Nephron (organoid): ENCODE measurements at regions not wholly inside any gene's neighbourhood (a gene's known extent, or its start where the extent isn't known, plus 50 kb on each side); places are given as distances from the start of the nearest gene placed in this dataset.
"Not testable (repeated sequence)": the region's sequence is repeated elsewhere in the genome, so short reads cannot be mapped to it uniquely, and the experiment has no call there.

Experiments used
- H3K27ac Mint-ChIP-seq, 3 experiments: 2 replicates each; pipeline ENCODE4 v1.8.0; 2020; ENCODE audit warnings: mixed read lengths in 3 of 3, mild to moderate bottlenecking in 2 of 3, moderate library complexity in 1 of 3
- H3K27me3 Mint-ChIP-seq: 2 replicates; pipeline ENCODE4 v1.8.0; 2021; ENCODE audit warnings: low read depth, mild to moderate bottlenecking, moderate library complexity, mixed read lengths
- H3K36me3 Mint-ChIP-seq: 2 replicates; pipeline ENCODE4 v1.8.0; 2020; ENCODE audit warnings: low read depth, mixed read lengths
- H3K4me1 Mint-ChIP-seq: 2 replicates; pipeline ENCODE4 v1.8.0; 2020; ENCODE audit warnings: mixed read lengths
- H3K4me3 Mint-ChIP-seq, 3 experiments: 2 replicates each; pipeline ENCODE4 v1.8.0; 2020; ENCODE audit warnings: mild to moderate bottlenecking in 3 of 3, mixed read lengths in 3 of 3, moderate library complexity in 2 of 3
- H3K9me3 Mint-ChIP-seq: 2 replicates; pipeline ENCODE4 v1.8.0; 2020; ENCODE audit warnings: mixed read lengths
- CTCF ChIP-seq, 3 experiments: fragments of 200-600 bp; sonication (generic); IDR thresholded peaks; one replicate each; pipeline ENCODE4 v1.5.0; 2021; ENCODE audit warnings: antibody characterized with exemption in 3 of 3; ENCODE audit not compliant: unreplicated experiment in 3 of 3

- Mint-ChIP-seq H3K4me3 (no peak overlapping the region), H3K9me3 (no peaks in the 10 kb centered on the region), H3K4me1 (peaks cover 11% of the 10 kb centered on the region), H3K27me3 (peaks cover 19% of the 10 kb centered on the region), H3K27ac (no peak overlapping the region), H3K36me3 (no peaks in the 10 kb centered on the region)
- TF ChIP-seq CTCF (IDR thresholded peaks at IDR 0.05; ENCODE audit: unreplicated experiment in 3 of 3) = no peak
Observed at GRCh38 chr2:234372506-234372905, 124.4 kb downstream of the ARL4C start.

GRCh38 chr2:234368861-234369261 is 128.0 kb downstream of the ARL4C start:
- H3K4me1 Mint-ChIP-seq = peaks cover 16% of the 10 kb centered on the region
- no peak overlapping the region for H3K4me3 Mint-ChIP-seq
- no peak for TF ChIP-seq CTCF (IDR thresholded peaks at IDR 0.05; ENCODE audit: unreplicated experiment in 3 of 3)
- H3K27me3 Mint-ChIP-seq = peaks cover 7% of the 10 kb centered on the region
- peak overlapping the region in 1 of 3 experiments; percentile 20 for H3K27ac Mint-ChIP-seq
- H3K36me3 Mint-ChIP-seq = no peaks in the 10 kb centered on the region
- H3K9me3 Mint-ChIP-seq = no peaks in the 10 kb centered on the region

DNA sequence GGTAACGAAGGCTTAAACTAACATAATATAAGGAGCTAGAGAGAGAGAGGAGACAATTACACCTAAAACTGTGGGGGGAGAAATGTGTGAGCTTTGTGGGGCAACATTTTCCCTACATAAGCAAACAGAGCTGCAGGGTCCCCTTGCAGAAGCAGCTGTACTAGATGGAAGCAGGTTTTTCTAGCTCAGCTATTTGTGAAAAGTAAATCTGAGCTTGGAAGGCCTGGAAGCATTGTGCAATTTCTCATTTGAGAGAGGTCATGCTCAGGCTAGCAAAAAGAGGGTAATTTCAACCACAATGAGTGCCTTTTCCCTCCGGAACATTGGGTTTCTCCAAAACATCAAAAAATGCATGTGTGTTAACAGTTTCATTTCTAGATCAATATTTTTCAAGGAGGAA is 130.0 kb downstream of the ARL4C start:
- Mint-ChIP-seq H3K4me1 (peaks cover 28% of the 10 kb centered on the region), H3K9me3 (no peaks in the 10 kb centered on the region), H3K36me3 (no peaks in the 10 kb centered on the region), H3K27ac (peak overlapping the region; percentile 1 to 68 (median 3)), H3K27me3 (no peaks in the 10 kb centered on the region), H3K4me3 (no peak overlapping the region)
- TF ChIP-seq CTCF (IDR thresholded peaks at IDR 0.05; ENCODE audit: unreplicated experiment in 3 of 3) = no peak

GRCh38 chr2:234364661-234365060 is 132.2 kb downstream of the ARL4C start:
- H3K4me3 Mint-ChIP-seq = no peak overlapping the region
- H3K27me3 Mint-ChIP-seq = peaks cover 4% of the 10 kb centered on the region
- no peak overlapping the region for H3K27ac Mint-ChIP-seq
- H3K9me3 Mint-ChIP-seq = peaks cover 11% of the 10 kb centered on the region
- H3K4me1 Mint-ChIP-seq = peaks cover 38% of the 10 kb centered on the region
- H3K36me3 Mint-ChIP-seq = no peaks in the 10 kb centered on the region
- TF ChIP-seq CTCF (IDR thresholded peaks at IDR 0.05; ENCODE audit: unreplicated experiment in 3 of 3) = no peak

GRCh38 chr2:234363647-234364294 is 133.1 kb downstream of the ARL4C start:
- Mint-ChIP-seq H3K4me1 (peaks cover 38% of the 10 kb centered on the region), H3K9me3 (peaks cover 15% of the 10 kb centered on the region), H3K36me3 (peaks cover 4% of the 10 kb centered on the region), H3K27me3 (peaks cover 4% of the 10 kb centered on the region), H3K4me3 (peak overlapping the region in 1 of 3 experiments; percentile 12), H3K27ac (peak overlapping the region; percentile 16 to 70 (median 28))
- TF ChIP-seq CTCF (IDR thresholded peaks at IDR 0.05; ENCODE audit: unreplicated experiment in 3 of 3) = no peak

GRCh38 chr2:234363011-234363487 is 133.8 kb downstream of the ARL4C start:
- H3K4me3 Mint-ChIP-seq = no peak overlapping the region
- H3K27ac Mint-ChIP-seq = peak overlapping the region; percentile 16 to 70 (median 28)
- H3K36me3 Mint-ChIP-seq = peaks cover 4% of the 10 kb centered on the region

GRCh38 chr2:234360313-234360975 is 136.4 kb downstream of the ARL4C start:
- Mint-ChIP-seq H3K4me1 (peaks cover 35% of the 10 kb centered on the region), H3K27ac (peak overlapping the region in 2 of 3 experiments; percentile 5 to 38), H3K9me3 (peaks cover 18% of the 10 kb centered on the region), H3K27me3 (peaks cover 13% of the 10 kb centered on the region)
- not testable (repeated sequence) for H3K4me3 Mint-ChIP-seq, H3K36me3 Mint-ChIP-seq

More at GRCh38 chr2:234363011-234363487, 133.8 kb downstream of the ARL4C start:
- TF ChIP-seq CTCF (IDR thresholded peaks at IDR 0.05; ENCODE audit: unreplicated experiment in 3 of 3) = no peak
- Mint-ChIP-seq H3K27me3 (peaks cover 7% of the 10 kb centered on the region), H3K4me1 (peaks cover 38% of the 10 kb centered on the region), H3K9me3 (peaks cover 18% of the 10 kb centered on the region)
